Stimulated activated CD4-positive, alpha-beta T cell treated with anti-CD3 and anti-CD28 coated beads, Interleukin-1b, Interleukin-23, amount 100 ng/mL, for 4 hours (primary cell): ENCODE measurements at regions not wholly inside any gene's neighbourhood (a gene's known extent, or its start where the extent isn't known, plus 50 kb on each side); places are given as distances from the start of the nearest gene placed in this dataset.
"Not testable (repeated sequence)": the region's sequence is repeated elsewhere in the genome, so short reads cannot be mapped to it uniquely, and the experiment has no call there.

Experiments
- DNase-seq, 2 donors: peaks; one replicate each; pipeline ENCODE4 v3.0.0-alpha.2; 2020; ENCODE audit warnings: low read depth in 2 of 2

GRCh38 chr15:81901319-81901718, 144.5 kb downstream of the MEX3B start:
- DNase-seq, result no peak

GRCh38 chr15:81899730-81900129, 146.1 kb downstream of the MEX3B start:
- DNase-seq, result no peak

DNA sequence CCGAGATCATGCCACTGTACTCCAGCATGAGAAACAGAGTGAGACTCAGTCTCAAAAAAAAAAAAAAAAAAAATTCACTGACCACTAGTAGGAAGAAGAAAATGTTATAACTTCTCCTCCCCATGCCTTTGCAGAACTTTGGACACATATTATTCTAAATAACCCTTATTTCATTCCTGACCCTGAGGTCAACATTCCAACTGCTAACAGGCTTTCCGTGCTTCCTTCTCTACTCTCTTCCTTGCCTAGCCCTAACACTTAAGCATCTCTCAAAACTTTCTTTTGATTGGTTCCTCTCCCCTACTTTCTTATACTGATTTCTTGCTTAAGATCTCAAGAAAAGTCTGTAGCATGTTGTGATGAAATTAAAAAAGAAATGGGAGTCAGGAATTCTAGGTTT, 146.8 kb downstream of the MEX3B start:
- no peak for DNase-seq

- DNase-seq, result no peak
Measured at GRCh38 chr15:81897057-81897677, 148.7 kb downstream of the MEX3B start.

- DNase-seq, result no peak
Measured at GRCh38 chr15:81896356-81896755, 149.5 kb downstream of the MEX3B start.

- DNase-seq, result no peak
Measured at GRCh38 chr15:81895723-81896122, 150.1 kb downstream of the MEX3B start.

GRCh38 chr15:81894061-81894460, 151.8 kb downstream of the MEX3B start:
- no peak for DNase-seq

DNA sequence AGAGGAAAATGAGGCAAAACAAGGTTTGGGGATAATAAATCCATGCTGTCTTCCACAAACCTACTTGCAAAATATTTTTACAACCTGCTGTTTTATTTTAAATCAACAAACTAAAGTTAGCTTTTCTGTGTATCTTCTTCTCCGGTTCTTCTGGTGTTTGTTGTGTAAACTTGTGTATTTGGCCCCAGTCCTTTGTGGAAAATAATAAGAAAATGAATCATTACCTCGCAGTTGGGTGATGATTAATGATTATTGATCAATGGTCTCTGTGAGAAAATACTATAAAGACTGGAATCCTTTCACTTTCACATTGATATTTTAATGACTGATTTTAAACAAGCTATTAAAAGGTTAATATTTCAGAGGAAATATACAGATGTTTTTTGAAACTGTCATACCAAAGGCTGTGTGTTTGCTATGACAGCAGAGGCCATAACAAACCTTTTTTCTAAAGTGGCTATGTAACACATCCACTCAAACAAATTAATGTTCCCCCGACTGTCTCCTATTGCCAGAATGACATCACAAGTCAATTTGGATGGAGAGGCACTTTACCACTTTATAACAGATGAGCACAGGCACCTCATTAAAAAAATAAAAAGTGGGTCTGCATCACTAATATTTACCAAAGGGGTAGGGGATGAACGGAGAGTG, 152.5 kb downstream of the MEX3B start:
- DNase-seq, result no peak

DNA sequence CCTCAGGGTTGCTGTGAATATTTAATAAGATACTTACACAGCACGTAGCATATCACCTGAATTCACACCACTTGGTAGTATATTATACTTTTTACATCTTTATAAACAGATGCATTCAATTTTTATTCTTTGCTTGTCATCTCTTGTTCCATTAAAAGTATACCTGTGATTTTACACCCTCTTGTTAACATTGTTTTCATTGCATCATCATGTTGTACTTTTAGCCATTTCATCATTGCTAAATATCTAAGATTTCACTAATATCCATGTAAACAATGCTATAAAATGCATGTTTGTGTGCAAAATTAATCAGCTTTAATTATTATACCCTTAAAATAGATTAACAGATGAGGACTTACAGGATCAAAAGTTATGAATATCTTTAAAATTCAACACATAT, 155.3 kb downstream of the MEX3B start:
- no peak for DNase-seq

- DNase-seq, result no peak
Measured at GRCh38 chr15:81889485-81889881, 156.3 kb downstream of the MEX3B start.

DNA sequence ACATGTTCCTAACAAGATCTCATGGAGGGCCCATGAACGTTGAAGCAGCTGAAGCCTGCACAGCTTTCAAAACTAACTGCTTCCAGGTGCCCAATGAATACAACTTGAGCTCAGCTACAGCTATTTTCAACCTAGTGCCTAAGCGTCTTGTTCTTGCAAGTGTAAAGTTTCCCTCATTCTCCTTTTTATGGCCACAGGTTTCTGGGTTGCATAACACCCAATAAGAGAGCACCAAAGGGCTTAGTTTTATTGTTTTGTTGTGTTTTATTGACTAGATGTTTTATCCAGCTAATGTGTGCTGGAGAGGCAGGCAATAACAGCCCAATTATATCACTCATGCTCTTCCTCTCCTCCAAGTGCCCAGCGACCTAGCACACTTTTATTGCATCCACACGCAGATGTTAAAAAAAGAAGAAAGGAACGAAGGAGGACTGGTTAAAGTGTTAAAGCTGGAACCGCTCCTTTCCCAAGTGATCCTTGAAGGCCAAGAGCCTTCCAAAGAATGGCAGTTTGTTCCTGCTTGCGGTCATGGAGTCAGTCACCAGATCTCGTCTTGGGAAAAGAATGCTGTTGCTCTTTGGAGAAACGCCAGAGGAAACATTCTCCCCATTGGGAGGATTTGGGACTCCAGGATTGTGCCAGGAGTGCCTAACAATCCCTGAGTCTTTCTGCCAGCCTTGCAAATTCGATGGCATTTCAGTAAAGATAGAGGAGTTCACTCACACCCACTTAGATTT, 156.9 kb downstream of the MEX3B start:
- no peak for DNase-seq

DNA sequence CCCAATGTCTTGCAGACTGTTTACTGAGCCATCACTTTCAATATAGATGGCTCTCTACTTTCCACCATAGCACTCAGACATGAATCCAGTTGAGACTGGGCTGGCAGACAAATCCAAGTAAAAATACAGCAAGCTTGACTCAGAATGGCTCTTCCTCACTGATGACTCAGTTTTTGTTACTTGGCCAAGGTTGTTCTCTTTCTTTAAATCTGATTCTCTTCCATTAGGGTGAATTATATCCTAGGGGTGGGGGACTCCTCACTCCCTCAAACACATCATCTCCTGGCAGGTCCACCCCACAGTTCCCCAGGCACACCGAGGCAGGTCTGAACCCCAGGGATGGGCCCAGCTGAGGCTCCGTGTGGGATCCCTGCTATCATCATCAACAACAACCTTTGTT, 157.9 kb downstream of the MEX3B start:
- DNase-seq, result no peak

GRCh38 chr15:81887188-81887587, 158.6 kb downstream of the MEX3B start:
- DNase-seq, result not testable (repeated sequence)

GRCh38 chr15:81886591-81886990, 159.2 kb downstream of the MEX3B start:
- DNase-seq, result no peak

GRCh38 chr15:81886080-81886479, 159.7 kb downstream of the MEX3B start:
- no peak for DNase-seq

GRCh38 chr15:81885135-81885534, 160.7 kb downstream of the MEX3B start:
- DNase-seq, result no peak

DNA sequence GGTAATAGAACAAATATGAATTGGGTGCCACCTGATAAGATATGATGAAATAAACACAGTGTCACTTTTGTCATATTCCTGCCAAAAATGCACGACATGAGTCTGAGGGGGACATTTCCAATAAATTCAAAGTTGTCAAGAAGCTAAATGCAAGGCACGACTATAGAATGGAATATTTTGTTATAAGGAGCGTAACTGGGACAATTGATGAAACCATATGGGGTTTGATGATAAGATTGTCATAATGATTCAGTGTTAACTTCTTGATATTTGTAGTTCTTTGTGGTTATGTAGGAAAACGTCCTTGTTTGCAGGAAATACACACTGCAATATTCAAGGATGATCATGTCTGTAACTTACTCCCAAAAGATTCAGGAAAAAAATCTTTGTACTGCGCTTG, 163.3 kb downstream of the MEX3B start:
- no peak for DNase-seq

DNA sequence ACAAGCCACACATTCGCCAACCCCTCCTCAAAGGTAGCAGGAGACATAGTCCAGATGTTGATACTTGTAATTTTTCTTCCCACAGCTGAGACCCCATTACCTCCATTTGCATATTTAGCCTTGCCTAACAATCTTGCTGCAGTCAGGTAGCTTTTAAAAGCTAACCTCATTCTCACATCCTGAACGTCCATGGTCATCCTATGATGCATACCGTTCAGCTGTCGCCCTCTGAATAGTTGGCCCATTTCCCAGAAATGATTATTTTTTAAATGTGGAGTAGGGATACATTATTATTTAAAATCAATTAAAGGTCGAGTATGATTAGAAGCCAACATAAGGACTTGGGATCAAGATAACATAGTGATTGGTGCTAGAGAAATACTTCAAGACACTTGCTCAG, 165.0 kb downstream of the MEX3B start:
- no peak for DNase-seq

DNA sequence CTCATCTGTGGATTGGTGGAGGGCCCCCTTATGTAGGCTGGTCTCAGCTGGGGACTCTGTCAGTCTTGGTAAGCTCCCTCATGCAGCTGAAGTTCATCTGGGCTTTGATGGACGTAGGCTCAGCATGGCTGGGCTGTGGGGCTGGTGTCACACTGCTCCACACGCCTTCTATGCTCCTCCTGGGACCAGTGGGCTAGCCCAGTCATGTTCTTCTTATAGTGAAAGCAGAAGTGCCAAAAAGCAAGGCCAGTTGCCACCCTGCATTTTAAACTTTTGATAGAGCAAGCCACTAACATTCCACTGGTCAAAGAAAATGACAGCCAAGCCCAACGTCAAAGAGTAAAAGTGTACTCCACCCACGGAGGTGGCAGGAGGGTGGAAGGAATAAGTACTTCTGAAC, 165.5 kb downstream of the MEX3B start:
- DNase-seq, result no peak

DNA sequence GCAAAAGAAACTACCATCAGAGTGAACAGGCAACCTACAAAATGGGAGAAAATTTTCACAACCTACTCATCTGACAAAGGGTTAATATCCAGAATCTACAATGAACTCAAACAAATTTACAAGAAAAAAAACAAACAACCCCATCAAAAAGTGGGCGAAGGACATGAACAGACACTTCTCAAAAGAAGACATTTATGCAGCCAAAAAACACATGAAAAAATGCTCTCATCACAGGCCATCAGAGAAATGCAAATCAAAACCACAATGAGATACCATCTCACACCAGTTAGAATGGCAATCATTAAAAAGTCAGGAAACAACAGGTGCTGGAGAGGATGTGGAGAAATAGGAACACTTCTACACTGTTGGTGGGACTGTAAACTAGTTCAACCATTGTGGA, 170.1 kb downstream of the MEX3B start:
- not testable (repeated sequence) for DNase-seq

GRCh38 chr15:81870746-81871106, 175.1 kb downstream of the MEX3B start:
- not testable (repeated sequence) for DNase-seq

DNA sequence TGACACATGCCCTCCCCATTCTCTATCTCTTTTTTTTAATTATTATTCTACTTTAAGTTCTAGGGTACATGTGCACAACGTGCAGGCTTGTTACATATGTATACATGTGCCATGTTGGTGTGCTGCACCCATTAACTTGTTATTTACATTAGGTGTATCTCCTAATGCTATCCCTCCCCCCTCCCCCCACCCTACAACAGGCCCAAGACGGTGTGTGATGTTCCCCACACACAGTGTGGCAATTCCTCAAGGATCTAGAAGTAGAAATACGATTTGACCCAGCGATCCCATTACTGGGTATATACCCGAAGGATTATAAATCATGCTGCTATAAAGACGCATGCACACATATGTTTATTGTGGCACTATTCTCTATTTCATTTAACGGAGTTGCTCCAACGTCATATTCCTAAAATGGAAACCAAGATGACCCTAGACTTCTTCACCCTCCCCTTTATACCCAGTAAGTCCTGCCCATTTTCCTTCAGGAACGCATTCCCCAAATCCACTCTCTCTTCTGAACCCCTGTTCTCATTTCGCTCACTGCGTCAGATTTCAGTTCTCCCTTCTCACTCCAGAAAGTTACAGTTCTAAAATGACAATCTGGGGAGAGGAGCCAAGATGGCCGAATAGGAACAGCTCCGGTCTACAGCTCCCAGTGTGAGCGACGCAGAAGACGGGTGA, 175.6 kb downstream of the MEX3B start:
- DNase-seq, result not testable (repeated sequence)
